ENCODE measurements at regions not wholly inside any gene's neighbourhood (a gene's known extent, or its start where the extent isn't known, plus 50 kb on each side); places are given as distances from the start of the nearest gene placed in this dataset.

DNA sequence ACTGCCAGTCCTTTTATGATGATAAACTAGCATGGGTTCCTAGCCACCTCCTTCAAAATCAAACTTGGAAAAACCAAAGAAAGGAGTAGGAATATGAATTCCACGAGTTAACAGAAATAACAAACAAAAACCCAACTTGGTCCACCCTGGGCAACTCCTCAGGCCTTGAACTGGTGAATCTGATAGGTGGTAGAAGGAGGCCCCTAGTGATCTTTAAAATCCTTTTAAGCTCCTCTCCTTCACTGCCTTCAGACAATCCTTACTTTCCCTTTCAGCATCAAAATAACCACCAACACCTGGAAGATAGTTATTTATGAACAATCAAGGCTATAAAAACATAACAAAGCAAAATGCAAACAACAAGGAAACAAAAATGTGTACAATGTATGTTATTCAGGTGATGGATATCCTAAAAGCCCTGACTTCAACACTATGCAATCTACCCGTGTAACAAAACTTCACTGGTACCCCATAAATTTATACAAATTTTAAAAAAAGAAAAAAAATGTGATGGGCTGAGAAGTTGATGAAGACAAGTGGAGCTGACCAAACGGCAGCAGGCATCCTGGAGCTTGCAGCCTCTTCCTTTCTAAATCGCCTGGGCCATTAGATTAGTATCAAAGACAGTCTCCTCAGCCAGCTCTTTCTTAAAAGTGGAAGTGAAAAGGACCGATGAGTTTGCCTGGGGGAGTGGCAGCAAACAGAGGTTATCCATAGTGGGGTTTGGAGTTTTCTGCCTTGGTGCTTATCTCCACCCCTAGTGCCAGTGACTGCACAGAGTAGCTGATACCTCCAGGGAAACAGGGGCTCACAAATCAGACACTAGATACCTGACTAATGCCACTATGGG is 179.6 kb downstream of the TMA16 start:
- Histone ChIP-seq H3K4me3 (replicated peaks; ENCODE audit: low read depth, low read length) (no peak overlapping the region), H3K27me3 (replicated peaks; ENCODE audit: control insufficient read depth, insufficient read depth, low read length) (no peaks in the 10 kb centered on the region), H3K36me3 (ENCODE audit: control insufficient read depth, insufficient read depth, low read length) (no peaks in the 10 kb centered on the region)
- TF ChIP-seq, protein P1, sequence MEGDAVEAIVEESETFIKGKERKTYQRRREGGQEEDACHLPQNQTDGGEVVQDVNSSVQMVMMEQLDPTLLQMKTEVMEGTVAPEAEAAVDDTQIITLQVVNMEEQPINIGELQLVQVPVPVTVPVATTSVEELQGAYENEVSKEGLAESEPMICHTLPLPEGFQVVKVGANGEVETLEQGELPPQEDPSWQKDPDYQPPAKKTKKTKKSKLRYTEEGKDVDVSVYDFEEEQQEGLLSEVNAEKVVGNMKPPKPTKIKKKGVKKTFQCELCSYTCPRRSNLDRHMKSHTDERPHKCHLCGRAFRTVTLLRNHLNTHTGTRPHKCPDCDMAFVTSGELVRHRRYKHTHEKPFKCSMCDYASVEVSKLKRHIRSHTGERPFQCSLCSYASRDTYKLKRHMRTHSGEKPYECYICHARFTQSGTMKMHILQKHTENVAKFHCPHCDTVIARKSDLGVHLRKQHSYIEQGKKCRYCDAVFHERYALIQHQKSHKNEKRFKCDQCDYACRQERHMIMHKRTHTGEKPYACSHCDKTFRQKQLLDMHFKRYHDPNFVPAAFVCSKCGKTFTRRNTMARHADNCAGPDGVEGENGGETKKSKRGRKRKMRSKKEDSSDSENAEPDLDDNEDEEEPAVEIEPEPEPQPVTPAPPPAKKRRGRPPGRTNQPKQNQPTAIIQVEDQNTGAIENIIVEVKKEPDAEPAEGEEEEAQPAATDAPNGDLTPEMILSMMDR (IDR thresholded peaks at IDR 0.05; ENCODE audit: insufficient read depth, low read length, poor library complexity, severe bottlenecking), result no peak
- DNase-seq (ENCODE audit: extremely low read depth, insufficient read length), result no peak

DNA sequence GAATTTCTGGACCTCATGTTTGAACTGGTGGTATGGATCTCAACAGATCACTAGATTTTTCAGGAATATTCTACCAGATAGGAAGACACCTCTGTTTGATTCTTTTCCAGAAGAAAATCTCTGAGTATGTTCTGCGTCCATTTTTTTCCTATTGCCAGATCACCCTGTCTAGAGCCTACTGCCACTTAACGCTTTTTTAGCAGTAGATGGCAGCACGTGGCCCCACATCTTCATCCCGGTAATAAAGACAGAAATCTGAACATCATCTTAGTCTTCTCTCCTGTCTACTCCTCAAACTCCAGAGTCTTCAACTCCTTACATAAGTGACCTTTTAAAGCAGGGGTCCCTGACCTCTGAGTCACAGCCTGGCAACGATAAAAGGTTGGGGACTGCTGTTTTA is 184.7 kb downstream of the TMA16 start:
- DNase-seq (ENCODE audit: extremely low read depth, insufficient read length), result no peak

DNA sequence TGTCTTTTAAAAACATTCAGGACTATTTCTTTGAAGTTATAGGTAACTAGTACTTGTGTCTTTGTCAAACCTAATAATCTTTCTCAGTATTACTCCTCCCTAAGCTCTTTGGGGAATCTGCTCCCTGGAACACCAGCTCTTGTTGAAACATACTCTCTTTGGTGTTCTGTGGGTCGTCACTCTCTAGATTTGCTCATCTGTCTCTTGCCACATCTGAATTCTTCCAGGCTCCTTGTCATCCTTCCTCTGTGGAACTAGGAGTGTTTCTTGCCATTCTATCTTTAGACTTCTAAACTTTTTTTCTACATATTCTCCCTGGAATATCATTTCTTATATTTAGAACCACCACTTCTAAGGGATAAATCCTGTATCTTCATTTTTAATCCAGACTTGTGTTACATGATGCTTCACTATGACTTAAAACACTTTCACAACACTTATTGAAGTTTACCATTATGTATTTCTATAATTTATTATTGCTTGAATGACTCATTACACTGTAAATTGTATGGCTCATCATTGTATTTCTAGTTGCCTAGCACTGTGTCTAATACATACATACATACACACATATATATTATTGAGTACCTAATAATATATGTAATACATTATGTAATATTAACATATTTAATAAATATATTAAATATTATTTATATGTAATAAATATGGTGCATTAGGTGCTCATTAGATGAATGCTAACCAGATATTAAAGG is 186.1 kb downstream of the TMA16 start:
- H3K27me3 ChIP-seq (replicated peaks; ENCODE audit: control insufficient read depth, insufficient read depth, low read length), result no peaks in the 10 kb centered on the region
- no peak overlapping the region for H3K4me3 ChIP-seq (replicated peaks; ENCODE audit: low read depth, low read length)
- no peaks in the 10 kb centered on the region for H3K36me3 ChIP-seq (ENCODE audit: control insufficient read depth, insufficient read depth, low read length)
- TF ChIP-seq, protein P1 (IDR thresholded peaks at IDR 0.05; ENCODE audit: insufficient read depth, low read length, poor library complexity, severe bottlenecking), result no peak
- no peak for DNase-seq (ENCODE audit: extremely low read depth, insufficient read length)

More for the DNA sequence above, 184.7 kb downstream of the TMA16 start:
- H3K27me3 ChIP-seq (replicated peaks; ENCODE audit: control insufficient read depth, insufficient read depth, low read length), result no peaks in the 10 kb centered on the region
- TF ChIP-seq, protein P1 (IDR thresholded peaks at IDR 0.05; ENCODE audit: insufficient read depth, low read length, poor library complexity, severe bottlenecking), result peak; percentile 54
- no peak overlapping the region for H3K4me3 ChIP-seq (replicated peaks; ENCODE audit: low read depth, low read length)
- no peaks in the 10 kb centered on the region for H3K36me3 ChIP-seq (ENCODE audit: control insufficient read depth, insufficient read depth, low read length)

DNA sequence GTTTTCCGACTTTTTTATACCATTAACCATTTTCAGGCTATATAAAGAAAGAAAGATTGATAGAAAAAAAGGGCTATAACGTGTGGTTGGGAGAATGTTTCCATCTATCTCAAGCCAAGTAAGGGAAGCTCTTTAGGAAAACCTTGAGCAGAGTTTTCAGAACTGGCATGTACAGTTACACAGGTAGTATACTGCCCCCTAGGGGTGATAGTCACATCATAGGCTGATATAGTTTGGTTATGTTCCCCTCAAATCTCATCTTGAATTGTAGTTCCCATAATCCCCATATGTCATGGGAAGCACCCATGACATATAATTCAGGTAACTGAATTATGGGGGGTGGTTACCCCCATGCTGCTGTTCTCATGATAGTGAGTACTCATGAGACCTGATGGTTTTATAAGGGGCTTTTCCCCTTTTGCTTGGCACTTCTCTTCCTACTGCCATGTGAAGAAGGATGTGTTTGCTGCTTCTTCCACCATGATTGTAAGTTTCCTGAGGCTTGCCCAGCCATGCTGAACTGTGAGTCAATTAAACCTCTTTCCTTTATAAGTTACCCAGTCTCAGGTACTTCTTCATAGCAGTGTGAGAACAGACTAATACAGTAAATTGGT is 186.8 kb downstream of the TMA16 start:
- TF ChIP-seq, protein P1 (IDR thresholded peaks at IDR 0.05; ENCODE audit: insufficient read depth, low read length, poor library complexity, severe bottlenecking), result peak; percentile 59
- Histone ChIP-seq H3K4me3 (replicated peaks; ENCODE audit: low read depth, low read length) (no peak overlapping the region), H3K36me3 (ENCODE audit: control insufficient read depth, insufficient read depth, low read length) (no peaks in the 10 kb centered on the region), H3K27me3 (replicated peaks; ENCODE audit: control insufficient read depth, insufficient read depth, low read length) (no peaks in the 10 kb centered on the region)
- DNase-seq (ENCODE audit: extremely low read depth, insufficient read length), result no peak

DNA sequence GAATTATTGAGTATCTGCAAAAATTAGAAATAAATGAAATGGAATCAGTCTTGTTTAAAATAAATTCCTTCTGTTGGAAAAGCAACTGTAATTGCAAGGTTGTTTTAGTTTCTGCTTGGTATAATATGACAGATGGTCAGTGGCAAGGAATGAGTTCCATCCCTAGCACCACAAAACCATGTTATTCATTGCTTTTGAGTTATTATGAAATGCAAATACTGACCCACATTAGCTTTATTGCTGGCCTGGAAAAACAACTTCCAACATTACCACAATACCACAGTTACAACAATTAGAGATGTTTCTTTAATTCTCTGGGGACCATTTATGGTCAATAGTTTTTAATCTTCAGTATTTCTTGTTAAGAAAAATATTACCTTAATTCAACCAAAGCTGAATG is 194.4 kb downstream of the TMA16 start:
- TF ChIP-seq, protein P1 (IDR thresholded peaks at IDR 0.05; ENCODE audit: insufficient read depth, low read length, poor library complexity, severe bottlenecking), result no peak
- DNase-seq (ENCODE audit: extremely low read depth, insufficient read length), result no peak
- Histone ChIP-seq H3K27me3 (replicated peaks; ENCODE audit: control insufficient read depth, insufficient read depth, low read length) (no peaks in the 10 kb centered on the region), H3K4me3 (replicated peaks; ENCODE audit: low read depth, low read length) (no peak overlapping the region), H3K36me3 (ENCODE audit: control insufficient read depth, insufficient read depth, low read length) (no peaks in the 10 kb centered on the region)

Data from GM06990 (cell line).